ENCODE measurements at regions not wholly inside any gene's neighbourhood (a gene's known extent, or its start where the extent isn't known, plus 50 kb on each side); places are given as distances from the start of the nearest gene placed in this dataset.
"Not testable (repeated sequence)": the region's sequence is repeated elsewhere in the genome, so short reads cannot be mapped to it uniquely, and the experiment has no call there.

DNA sequence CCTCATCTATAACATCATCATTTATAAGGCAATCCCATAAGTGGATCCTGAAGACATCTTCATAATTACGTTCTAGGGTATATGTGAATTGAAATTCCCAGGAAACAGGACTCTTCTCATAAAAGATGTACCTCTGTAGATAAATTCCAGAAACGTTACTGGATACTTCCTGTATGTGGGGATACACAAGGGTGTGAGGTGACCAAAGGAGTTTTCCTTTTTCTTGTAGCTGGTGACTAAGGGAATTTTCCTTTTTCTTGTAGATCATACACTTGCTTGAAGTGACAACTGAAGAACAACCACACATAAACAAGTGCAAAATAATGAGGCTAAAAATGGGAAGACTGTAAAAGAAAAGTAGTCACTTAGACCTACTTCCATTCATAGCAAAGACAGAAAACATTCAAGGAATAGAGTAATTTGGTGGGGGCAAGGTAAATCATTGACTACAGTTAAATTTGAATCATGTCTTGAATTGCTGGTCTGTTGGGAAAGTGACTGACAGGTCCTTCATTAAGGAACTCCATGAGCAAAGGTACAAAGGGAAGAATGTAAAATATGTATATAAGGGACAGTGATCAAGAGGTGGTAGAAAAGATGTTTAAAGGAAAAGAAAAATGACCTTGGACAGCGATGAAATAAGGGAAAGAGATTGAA lies 53.2 kb upstream of the UBE2E3 start:
- ATAC-seq = no peak

DNA sequence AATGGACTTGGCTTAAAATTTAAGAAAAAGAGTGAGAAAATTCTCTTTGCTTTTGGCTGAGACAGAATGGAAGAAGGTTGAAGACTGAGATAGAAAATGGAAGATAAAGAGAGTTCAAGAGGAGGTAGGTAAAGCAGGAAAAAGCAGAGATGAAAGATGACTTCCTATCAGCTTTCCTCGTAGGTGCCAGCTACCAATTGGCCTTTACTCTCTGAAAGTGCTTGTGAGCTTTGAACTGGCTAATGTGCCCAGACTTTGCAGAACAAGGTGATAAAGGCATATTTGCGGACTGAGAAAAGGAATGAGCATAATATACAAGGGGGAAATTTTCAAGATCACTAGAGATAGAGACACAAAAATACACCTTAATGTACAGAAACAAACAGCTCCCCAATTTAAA lies 54.7 kb upstream of the UBE2E3 start:
- ATAC-seq = no peak

DNA sequence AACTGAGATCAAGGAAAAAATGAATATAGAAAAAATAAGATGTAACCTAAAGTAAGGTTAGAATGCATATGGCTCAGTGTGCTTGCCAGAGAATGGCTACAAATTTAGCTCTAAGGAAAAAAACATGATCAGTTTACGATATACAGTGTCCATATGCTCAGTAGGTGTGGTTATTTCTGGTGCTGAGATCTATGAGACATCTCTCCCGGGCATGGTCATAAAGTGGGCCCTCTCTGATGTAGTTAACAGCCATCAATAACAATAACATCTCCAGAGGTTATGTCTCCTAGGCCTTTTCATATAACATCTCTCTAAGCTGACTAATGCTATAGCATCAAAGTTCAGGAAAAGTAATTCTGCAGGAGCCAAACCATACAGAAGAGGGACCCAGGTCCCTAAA lies 56.3 kb upstream of the UBE2E3 start:
- no peak for ATAC-seq

DNA sequence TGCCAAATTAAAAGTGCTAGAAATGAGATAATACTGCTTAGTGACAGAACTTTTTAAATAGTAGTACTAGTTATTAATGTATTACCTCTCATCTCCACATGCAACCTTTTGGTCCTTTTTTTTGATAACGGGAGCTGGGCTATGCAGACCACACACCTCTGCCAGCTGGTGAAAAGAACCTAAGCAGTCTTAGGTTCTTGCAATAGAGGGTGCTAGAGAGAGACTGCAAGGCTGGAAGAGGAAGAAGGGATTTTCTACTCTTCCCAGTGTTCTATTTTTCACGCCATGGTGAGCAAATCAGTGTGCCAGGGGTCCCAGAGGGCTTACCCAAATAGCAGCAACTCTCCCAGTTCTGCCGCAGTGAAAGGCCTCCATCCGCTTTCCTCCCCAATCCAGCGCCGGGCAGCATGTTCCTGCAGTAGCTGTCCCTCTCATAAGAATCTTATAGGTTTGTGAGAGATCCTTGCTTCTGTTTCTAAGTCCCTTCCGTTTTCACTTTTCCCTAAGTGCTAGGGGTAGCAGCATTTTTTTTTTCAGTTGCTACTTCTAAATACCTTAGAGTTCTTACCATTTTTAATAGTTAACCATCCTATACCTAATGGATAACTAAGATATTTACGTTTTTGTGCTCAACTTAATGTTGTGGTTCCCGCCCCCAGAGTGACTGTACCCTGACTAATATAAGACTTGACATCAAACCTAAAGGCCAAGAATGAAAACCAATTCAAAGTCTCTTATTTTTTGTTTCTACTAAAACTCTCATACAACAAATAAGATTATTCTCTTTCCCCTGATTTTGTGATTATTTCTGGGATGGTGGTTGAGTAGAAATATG lies 69.4 kb upstream of the UBE2E3 start:
- ATAC-seq = no peak

DNA sequence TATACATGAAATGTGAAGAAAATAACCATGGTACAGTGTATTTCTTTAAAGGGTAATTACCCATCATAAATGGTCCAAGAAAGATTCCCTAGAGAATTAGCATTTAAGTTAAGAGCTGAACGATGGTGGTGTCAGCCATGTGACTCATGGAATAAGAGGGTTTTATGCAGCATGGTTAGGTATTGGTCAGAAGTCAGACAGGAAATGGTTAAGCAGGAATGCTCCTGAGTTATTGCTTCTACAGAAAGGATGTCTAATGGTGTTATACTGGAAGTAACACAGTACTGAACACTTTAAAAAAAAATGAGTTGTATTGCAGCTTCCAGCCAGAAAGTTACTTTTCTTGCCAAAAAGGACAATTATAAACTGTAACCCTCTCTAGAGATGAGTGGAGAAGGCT lies 72.7 kb upstream of the UBE2E3 start:
- ATAC-seq = no peak

DNA sequence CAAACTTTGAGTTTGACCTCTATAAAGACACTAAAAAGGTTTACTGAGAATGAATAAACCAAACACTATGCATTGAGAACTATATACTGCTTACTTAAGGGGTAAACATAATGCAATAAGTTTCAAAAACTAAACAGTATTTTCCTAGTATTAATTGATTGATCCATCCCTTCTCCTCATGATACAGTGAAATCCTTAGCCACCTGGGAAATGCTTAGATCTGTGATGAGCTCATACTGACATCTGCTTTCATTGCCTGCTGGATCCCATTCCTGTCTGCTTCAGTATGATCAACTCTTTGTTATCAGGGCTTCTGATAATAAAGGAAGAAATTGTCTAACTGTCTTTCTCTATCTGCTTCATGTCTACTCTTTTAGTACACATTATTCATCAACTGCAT lies 74.9 kb upstream of the UBE2E3 start:
- ATAC-seq = no peak

DNA sequence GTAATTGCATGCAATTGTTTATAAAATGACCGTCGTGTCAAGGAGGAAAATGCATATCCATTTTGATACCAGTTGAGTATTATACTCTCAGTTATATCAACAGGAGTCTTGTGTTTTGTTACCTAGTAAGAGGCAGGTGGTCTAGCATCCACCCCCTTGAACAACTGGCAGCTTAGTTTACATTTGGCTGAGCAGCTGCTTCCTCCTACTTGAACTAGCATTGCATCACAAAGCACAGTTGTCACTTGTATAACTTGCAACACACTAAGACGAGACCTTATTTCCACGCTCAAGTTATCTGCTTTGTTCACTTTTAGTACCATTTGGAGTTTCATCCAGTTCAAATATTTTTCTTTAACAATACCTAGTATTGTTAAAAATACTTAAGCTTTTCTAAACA lies 75.4 kb upstream of the UBE2E3 start:
- no peak for ATAC-seq

DNA sequence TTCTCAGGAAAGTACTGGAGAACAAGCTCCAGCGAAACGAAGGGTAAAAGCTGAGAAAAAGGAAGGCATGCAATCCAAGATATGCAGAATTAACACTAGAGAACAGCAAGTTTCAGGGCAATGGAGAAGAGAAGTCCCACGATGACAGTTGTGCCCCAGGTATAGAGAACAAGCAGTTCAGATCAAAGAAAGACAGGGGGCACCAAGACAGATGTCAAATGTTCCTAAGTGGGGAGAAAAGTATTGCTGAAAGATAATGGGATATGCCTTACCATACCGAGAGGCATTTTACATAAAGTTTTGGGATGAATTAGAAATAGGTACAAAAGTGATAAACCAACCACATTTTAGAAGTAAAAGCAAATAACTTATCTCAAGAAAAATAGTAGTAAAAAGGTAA lies 79.1 kb upstream of the UBE2E3 start:
- ATAC-seq = no peak

DNA sequence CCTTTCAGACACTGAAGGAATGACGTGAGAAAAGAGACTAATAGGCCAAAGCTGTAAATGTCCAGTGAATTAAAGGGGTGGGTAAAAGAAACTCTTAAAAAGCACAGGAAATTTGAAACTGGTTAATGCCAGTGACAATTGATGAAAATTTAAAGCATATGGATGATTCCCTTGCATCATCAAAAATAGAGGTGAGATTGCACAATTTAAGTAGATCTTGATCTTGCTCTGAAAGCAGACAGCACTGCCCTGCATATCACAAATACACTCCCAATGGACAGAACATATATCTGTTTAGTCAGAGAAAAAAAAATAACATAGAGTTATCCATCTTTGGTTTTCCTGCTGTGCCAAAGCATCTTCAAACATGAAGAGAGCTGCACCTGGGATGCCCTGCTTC lies 86.7 kb upstream of the UBE2E3 start:
- no peak for ATAC-seq

DNA sequence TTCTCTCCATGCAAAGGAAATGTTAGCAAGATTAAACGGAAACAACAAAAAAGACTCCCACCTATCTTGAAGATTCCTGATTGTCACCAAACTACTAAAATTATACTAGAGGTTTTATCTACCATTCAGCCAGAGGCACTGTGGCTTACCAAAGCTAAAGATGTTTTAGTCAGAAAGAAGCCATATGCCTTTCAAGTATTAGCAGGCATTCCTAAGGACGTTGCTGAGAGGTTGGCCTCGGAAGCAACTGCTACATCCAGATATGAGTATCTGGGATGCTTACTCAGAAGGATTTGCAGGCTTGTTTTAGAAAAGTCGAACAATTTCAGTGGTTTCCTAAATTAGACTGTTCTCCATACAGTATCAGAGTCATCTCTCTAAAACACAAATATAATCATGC lies 88.3 kb upstream of the UBE2E3 start:
- no peak for ATAC-seq

DNA sequence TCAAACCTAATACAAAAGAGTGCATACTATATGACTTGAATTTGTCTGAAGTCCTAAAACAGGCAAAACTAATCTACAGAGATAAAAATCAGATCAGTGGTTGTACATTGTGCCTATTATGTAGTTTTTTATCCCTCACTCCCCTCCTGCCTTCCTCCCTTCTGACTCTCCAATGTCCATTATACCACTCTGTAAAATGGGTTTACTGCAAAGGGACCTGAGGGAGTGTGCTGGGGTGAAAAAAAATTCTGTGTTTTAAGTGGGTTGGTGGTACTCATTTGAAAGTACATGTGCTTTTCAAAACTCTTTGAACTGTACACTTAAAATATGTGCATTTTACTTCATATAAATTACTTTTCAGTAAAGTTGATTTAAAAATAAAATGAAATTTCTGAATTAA lies 89.0 kb upstream of the UBE2E3 start:
- no peak for ATAC-seq

DNA sequence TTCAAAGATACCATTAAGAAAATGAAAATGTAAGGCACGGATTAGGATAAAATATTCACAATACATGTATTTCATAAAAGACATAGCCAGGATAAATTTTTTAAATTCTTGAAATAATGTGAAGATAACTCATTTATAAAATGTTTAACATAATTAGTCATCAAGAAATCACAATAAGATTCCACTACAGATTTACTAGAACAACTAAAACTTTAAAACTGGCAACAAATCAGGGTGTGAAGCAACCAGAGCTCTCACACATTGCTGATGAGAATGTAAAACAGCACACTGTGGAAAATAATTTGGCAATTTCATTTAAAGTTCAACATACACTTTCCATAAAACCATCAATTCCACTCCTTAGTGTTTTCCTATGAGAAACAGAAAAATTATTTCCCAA lies 89.6 kb upstream of the UBE2E3 start:
- ATAC-seq = no peak

DNA sequence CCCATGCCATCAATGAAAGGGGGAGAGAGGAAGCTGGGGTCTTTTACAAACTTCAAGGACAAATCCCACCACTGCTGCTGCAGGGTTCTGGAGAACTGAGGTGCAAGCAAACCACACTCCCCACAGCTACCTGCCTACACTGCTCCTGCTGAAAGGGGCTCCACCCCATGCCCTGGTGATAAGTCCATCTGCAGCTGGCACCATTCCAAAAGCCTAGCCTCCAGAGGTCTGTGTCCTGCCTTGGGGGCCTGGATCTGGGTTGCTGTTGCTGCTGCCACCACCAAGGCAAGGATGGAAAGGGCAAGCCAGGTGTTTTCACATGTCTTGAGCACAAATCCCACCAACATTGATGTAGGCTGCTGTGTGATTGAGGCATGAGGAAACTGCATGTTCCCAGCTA lies 97.4 kb upstream of the UBE2E3 start:
- no peak for ATAC-seq

DNA sequence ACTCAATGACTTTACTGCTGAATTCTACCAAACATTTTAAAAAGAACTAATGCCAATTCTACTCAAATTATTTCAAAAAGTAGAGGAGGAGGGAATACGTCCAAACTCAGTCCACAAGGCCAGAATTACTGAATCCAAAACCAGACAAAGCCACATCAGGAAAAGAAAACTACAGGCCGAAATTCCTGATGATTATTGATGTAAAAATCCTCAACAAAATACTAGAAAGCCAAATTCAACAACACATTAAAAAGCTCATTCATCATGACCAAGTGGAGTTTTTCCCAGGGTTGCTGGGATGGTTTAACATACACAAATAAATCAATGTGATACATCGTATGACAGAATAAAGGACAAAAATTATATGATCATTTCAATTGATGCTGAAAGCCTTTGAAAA lies 103.9 kb upstream of the UBE2E3 start:
- no peak for ATAC-seq

DNA sequence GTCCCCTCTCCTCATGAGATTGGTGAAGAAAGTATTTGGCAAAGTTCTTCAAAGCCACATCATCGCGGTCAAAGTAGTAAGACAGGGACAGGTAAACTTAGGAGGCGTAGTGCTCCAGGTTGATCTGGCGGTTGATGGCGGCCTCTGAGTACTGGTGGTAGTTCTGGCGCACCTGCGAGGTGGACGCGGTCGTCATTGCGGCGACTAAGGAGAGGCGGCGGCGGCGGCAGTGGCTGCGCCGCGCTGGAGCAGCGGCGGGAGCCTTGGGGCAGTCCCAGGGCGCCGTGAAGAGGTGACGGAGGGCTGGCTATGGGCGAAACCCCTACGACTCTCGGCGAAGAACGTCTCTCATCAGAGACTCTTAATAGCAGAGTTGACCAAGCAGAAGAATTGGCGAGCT lies 107.2 kb upstream of the UBE2E3 start:
- no peak for ATAC-seq

DNA sequence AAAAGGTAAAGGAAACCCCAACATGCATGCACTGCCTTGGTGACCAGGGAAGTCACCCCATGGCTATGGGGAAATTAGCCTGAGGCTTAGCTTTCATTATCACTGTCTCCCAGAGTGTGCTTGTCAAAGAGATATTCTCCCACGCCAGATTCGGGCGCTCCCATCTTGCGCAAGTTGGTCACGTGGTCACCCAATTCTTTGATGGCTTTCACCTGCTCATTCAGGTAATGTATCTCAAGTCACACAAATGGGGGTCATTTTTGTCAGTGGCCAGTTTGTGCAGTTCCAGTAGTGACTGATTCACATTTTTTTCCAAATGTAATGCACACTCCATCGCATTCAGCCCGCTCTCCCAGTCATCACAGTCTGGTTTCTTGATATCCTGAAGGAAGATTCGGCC lies 107.6 kb upstream of the UBE2E3 start:
- not testable (repeated sequence) for ATAC-seq

DNA sequence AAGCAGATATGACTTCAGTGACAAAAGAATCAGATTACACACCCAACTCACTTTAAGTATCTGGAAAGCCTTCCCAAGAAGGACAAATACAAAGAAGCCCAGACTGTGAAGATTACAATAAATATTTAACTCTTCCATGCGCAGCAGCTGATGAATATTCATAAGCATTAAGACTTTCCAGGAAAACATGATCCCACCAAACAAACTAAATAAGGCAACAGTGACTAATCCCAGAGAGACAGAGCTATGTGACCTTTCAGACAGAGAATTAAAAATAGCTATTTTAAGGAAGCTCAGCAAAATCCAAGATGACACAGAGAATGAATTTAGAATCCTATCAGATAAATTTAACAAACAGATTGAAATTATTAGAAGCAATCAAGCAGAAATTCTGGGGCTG lies 108.2 kb upstream of the UBE2E3 start:
- ATAC-seq = no peak

DNA sequence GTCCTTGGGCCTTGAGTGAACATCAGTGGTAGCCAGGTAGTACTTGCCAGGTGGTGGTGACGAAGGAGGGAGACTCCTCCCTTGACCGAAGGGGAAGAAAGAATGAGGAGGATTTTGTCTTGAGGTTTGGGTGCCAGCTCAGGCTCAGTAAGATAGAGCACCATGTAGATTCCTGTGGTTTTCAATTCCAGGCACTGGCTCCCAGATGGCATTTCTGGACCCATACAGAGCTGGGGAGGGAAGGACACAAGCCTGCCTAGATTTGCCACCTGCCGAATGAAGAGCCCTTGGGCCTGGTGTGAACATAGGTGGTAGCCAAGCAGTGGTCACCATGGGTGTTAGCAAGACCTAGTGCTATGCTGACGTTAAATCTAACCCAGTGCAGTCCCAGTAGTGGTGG lies 108.8 kb upstream of the UBE2E3 start:
- no peak for ATAC-seq

DNA sequence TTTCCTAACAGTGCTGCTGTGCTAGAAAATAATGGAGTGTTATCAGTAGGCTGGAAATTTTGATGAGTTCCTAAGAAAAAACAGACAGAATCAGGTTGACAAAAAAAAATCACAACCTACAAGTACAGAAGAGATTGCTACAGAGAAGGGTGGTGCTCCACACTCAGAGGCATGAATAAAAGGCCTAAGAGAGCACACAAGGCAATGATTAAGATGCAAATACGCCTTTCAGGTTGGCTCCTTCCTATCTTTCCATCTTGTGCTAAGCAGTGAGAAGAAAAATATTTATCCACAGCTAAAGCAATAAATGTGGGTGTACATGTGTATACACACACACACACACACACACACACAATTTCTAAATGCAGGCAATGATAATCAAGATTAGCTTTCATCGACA lies 130.6 kb upstream of the UBE2E3 start:
- no peak for ATAC-seq

DNA sequence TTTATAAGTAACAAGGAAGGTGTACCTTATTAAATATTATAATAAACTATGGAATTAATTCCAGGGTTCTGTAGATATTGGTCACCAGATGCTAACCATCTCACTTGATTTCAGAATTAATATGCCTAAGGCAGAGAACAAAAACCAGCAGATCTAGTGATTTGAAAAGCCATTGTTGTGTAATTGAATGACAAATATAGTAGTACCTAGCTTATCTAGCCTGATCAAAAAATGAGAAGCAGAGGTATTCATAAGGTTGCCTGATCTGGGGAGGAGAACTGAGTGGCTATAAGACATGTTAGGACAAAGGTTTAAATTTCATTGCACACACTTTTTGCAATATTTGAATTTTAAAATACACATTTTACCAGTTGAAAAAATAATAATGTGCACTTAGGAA lies 132.0 kb upstream of the UBE2E3 start:
- no peak for ATAC-seq

DNA sequence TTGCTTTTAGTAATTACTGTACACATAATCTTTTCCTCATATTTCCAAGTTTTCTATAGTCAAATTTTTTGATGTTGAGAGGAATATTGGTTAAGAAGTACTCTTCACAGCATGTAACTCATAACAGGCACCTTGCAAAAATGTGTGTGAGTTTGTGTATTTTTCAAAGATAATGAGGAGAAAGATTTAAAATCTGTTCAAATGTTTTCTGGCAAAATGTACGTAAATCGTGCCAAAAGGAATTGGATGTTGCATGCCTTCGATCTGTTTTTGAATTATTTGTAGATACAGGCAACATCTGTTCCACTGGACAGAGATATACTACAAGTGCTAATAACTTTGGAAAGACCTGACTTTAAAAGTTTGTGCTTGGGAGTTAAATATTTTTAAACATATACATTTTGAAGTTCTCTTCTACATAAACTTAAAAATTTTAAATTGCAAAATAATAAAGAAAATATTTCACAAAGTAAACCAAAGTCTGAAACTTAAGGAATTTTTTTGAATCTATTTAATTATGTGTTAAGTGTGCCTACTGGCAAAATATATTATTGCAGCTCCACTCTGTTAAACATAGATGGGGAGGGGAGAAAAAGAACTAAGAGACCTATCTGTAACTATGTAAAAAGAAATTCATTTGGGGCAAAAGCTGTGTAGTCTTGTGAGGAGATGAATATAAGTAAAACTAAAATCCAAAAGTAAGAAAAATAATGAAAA lies 133.5 kb upstream of the UBE2E3 start:
- no peak for ATAC-seq

DNA sequence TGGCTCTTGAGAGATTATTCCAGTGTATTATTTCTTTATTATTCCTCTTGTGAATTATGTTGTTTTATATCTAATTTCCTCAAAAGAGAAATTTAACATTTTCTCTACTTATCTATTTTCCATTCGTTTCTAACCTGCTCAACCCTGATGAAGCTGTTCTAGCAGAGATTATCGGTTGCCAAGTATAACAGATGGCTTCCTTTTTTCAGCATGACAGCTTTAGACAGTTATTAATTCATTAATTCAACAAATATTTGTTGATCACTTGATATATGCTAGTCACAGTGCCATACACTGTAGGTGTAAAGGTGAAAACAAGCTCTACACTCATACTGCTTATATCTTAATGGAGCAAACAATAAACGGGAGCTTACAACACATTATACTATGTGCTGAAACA lies 137.9 kb upstream of the UBE2E3 start:
- no peak for ATAC-seq

DNA sequence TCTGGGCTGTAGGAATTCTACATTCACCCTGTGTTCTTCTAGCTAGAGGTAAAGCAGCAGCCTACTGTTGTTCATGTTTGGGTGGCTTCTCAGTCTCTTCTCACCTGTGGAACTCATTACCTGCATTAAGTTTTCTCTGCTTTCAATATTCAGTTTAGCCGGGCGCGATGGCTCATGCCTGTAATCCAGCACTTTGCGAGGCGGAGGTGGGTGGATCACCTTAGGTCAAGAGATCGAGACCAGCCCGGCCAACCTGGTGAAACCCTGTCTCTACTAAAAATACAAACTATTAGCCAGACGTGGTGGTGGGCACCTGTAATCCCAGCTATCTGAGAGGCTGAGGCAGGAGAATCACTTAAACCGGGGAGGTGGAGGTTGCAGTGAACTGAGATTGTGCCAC lies 139.8 kb upstream of the UBE2E3 start:
- ATAC-seq = no peak

DNA sequence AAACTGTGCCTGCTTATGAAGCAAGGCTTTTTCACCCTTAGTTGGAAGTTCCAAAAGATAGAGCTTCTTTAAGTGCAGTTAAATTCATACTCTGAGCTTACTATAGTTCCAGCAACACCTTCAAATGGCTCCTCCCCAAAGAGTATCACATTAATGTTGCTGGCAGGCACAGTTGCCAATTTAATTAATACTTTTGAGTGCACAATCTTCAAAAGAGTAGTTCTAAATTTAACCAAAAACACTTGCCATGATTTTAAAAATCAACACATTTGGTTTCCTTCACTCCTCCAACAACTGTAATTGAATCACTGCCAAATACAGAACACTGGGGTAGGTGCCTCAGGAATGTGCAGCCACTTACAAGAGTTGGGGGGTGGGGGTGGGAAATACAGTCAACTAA lies 150.6 kb upstream of the UBE2E3 start:
- ATAC-seq = no peak

All from esophagus mucosa (tissue), 1 donor.